Fibroblast of lung (primary cell): ENCODE measurements at regions not wholly inside any gene's neighbourhood (a gene's known extent, or its start where the extent isn't known, plus 50 kb on each side); places are given as distances from the start of the nearest gene placed in this dataset.

Experiments used
- CTCF ChIP-seq, 2 donors: IDR thresholded peaks in 1 of 2; conservative IDR thresholded peaks in 1 of 2; 1 replicate in 1 of 2; 2 replicates in 1 of 2; pipeline ENCODE4 v1.5.1; 2011 to 2012; ENCODE audit warnings: low read length in 2 of 2, control low read depth in 1 of 2, inconsistent platforms in 1 of 2, low read depth in 1 of 2, mild to moderate bottlenecking in 1 of 2
- EZH2 ChIP-seq: IDR thresholded peaks from 2 replicates; pipeline ENCODE4 v1.5.1; 2012; ENCODE audit warnings: low read length, control low read depth, mild to moderate bottlenecking; ENCODE audit errors: missing control alignments

- no peak for TF ChIP-seq CTCF (conservative IDR thresholded peaks at IDR 0.05 in 1 of 2, IDR thresholded peaks at IDR 0.05 in 1 of 2; ENCODE audit: low read depth in 1 of 2, low read length in 2 of 2)
- TF ChIP-seq EZH2 = no peak
Observed at GRCh38 chr14:97120611-97121031, 323.4 kb downstream of the VRK1 start.
